T-helper 2 cell treated with Interferon-gamma antibody and Interleukin-4, amounts not matched to agents 5 μg/mL and 100 μg/mL, for 36 hours (primary cell): ENCODE measurements at regions not wholly inside any gene's neighbourhood (a gene's known extent, or its start where the extent isn't known, plus 50 kb on each side); places are given as distances from the start of the nearest gene placed in this dataset.
"Not testable (repeated sequence)": the region's sequence is repeated elsewhere in the genome, so short reads cannot be mapped to it uniquely, and the experiment has no call there.

Source experiments
- DNase-seq: peaks from one replicate; pipeline ENCODE4 v3.0.0; 2021; ENCODE audit warnings: low spot score
- H3K27ac Mint-ChIP-seq: one replicate; pipeline ENCODE4 v1.8.0; 2021; ENCODE audit warnings: mild to moderate bottlenecking, mixed read lengths
- H3K27me3 Mint-ChIP-seq: one replicate; pipeline ENCODE4 v1.8.0; 2021; ENCODE audit warnings: low read depth, mixed read lengths
- H3K36me3 Mint-ChIP-seq: one replicate; pipeline ENCODE4 v1.8.0; 2021; ENCODE audit warnings: low read depth, mixed read lengths
- H3K4me1 Mint-ChIP-seq: one replicate; pipeline ENCODE4 v1.8.0; 2021; ENCODE audit warnings: low read depth, mixed read lengths
- H3K4me3 Mint-ChIP-seq: one replicate; pipeline ENCODE4 v1.8.0; 2022; ENCODE audit warnings: mild to moderate bottlenecking, moderate library complexity, mixed read lengths
- H3K9me3 Mint-ChIP-seq: one replicate; pipeline ENCODE4 v1.8.0; 2021; ENCODE audit warnings: mixed read lengths

GRCh38 chr16:29320274-29320999 is 86.1 kb downstream of the NPIPB11 start:
- no peak overlapping the region for H3K4me3 Mint-ChIP-seq
- no peaks in the 10 kb centered on the region for H3K9me3 Mint-ChIP-seq
- peaks cover 4% of the 10 kb centered on the region for H3K4me1 Mint-ChIP-seq
- H3K27me3 Mint-ChIP-seq: no peaks in the 10 kb centered on the region
- DNase-seq: no peak
- H3K36me3 Mint-ChIP-seq: no peaks in the 10 kb centered on the region
- H3K27ac Mint-ChIP-seq: no peak overlapping the region

DNA sequence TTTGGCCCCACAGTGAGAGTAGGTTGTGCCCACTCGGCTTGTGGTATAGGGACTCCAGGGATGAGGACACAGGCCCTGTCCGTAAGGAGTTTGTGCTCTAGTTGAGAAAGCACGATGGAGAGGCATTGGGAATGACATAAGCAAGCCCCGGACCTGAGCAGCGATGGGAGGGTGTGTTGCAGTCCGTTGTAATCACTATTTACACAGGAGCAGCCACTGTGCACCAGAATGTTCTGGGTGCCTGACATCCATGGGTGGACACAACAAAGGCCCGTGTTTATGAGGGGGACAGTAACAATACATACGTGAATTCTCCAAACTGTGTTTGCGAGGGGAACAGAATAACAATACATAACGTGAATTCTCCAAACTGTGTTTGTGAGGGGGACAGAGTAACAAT is 86.8 kb downstream of the NPIPB11 start:
- Mint-ChIP-seq H3K4me3 (no peak overlapping the region), H3K36me3 (no peaks in the 10 kb centered on the region), H3K9me3 (no peaks in the 10 kb centered on the region), H3K4me1 (peaks cover 4% of the 10 kb centered on the region), H3K27me3 (no peaks in the 10 kb centered on the region), H3K27ac (no peak overlapping the region)
- DNase-seq: no peak

DNA sequence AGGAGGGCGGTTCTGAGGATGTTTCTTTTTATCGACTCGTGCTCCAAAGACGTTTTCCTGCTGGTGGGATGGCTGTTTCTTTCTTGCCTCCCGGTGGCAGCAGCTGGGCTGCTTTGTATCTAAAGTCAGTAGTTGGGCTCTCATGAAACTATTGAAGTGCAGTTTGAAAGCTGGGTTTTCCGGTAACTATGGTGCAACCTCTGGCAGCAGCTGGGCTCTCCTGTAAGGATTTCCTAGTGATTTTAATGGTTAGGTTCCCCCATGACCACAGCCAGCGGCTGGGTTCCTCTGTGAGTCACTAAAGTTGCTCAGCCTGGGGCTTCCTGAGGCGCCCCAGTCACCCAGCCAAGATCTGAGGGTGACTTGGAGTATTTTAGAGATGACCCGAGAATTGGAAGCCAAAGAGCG is 87.9 kb downstream of the NPIPB11 start:
- not testable (repeated sequence) for H3K9me3 Mint-ChIP-seq, H3K4me3 Mint-ChIP-seq, H3K27ac Mint-ChIP-seq, H3K27me3 Mint-ChIP-seq, H3K4me1 Mint-ChIP-seq, H3K36me3 Mint-ChIP-seq
- peak; percentile 14 for DNase-seq

DNA sequence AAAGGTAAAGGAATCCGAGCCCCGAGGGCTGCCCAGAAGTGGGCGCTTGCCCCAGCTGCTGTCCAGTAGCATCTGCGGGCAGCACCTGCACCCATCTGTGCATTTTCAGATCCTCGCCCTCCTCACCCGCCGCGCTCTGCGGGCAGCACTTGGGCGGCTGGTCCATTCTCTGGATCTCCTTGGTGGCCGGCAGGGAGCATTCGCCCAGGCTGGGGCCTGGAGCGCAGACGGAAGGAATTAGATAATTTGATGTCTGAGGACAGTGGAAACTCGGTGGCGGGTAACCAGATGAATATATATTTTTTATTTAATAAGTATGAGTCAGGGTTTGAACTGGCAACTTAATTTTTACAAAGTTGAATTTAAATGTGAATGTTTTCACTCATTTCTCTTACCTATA is 88.5 kb downstream of the NPIPB11 start:
- H3K36me3 Mint-ChIP-seq: no peaks in the 10 kb centered on the region
- no peaks in the 10 kb centered on the region for H3K27me3 Mint-ChIP-seq
- peaks cover 4% of the 10 kb centered on the region for H3K4me1 Mint-ChIP-seq
- no peak overlapping the region for H3K27ac Mint-ChIP-seq
- H3K4me3 Mint-ChIP-seq: no peak overlapping the region
- no peak for DNase-seq
- no peaks in the 10 kb centered on the region for H3K9me3 Mint-ChIP-seq

- Mint-ChIP-seq H3K4me1 (peaks cover 4% of the 10 kb centered on the region), H3K4me3 (no peak overlapping the region), H3K27me3 (no peaks in the 10 kb centered on the region), H3K36me3 (no peaks in the 10 kb centered on the region), H3K27ac (no peak overlapping the region), H3K9me3 (no peaks in the 10 kb centered on the region)
- DNase-seq: no peak
Measured at GRCh38 chr16:29317269-29317668, 89.2 kb downstream of the NPIPB11 start.

- no peak for DNase-seq
- H3K36me3 Mint-ChIP-seq: no peaks in the 10 kb centered on the region
- H3K4me1 Mint-ChIP-seq: peaks cover 4% of the 10 kb centered on the region
- no peak overlapping the region for H3K27ac Mint-ChIP-seq
- no peak overlapping the region for H3K4me3 Mint-ChIP-seq
- no peaks in the 10 kb centered on the region for H3K27me3 Mint-ChIP-seq
- no peaks in the 10 kb centered on the region for H3K9me3 Mint-ChIP-seq
Measured at GRCh38 chr16:29316761-29317183, 89.7 kb downstream of the NPIPB11 start.

DNA sequence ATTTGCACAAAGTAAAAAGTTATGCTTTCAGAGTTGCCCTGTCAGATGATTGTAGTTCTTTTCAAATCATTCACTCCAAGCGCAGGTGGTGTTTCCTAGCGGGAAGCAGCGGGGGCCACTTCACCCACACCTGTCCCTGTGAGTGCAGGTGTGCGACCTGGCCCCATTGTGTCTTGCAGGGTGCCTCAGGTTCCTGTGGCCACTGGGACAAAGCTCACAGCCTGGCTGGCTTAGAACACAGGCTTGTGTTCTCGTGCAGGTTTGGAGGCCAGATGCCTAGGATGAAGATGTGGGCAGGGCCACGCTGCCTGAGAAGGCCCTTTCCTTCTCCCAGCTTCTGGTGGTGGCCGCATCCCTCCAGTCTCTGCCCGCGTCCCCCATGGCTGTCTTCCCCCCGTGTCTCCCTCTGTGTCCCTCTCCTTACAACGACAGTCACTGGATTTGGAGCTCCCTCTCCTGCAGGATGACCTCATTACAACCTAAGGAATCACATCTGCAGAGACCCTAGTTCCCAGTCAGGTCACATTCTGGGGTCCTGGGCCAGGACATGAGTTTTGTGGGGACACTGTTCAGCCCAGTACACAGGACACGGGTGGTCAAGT is 90.5 kb downstream of the NPIPB11 start:
- DNase-seq: no peak
- peaks cover 4% of the 10 kb centered on the region for H3K4me1 Mint-ChIP-seq
- H3K36me3 Mint-ChIP-seq: no peaks in the 10 kb centered on the region
- H3K27ac Mint-ChIP-seq: no peak overlapping the region
- no peak overlapping the region for H3K4me3 Mint-ChIP-seq
- no peaks in the 10 kb centered on the region for H3K9me3 Mint-ChIP-seq
- no peaks in the 10 kb centered on the region for H3K27me3 Mint-ChIP-seq

DNA sequence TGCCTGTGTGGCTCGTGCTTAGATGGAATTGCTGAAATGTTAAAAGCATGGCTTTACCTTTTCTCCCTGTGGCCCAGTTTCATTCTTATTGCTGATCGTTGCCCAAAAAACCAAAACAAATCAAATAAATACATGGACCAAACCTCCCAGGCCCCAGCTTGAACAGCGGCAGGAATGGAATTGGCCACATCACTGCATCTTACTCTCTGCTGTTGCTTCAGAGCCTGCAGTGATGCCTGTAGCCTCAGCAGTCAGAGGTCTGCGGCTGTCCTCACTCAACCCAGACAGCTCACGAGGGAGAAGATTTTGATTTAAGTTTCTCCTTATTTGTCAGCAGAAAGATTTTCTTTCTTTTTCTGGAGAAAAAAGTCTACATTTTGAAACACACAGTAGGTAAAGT is 91.5 kb downstream of the NPIPB11 start:
- Mint-ChIP-seq H3K27me3 (no peaks in the 10 kb centered on the region), H3K4me3 (no peak overlapping the region), H3K27ac (no peak overlapping the region), H3K36me3 (no peaks in the 10 kb centered on the region), H3K4me1 (peaks cover 4% of the 10 kb centered on the region), H3K9me3 (no peaks in the 10 kb centered on the region)
- DNase-seq: no peak

GRCh38 chr16:29314292-29314934 is 92.1 kb downstream of the NPIPB11 start:
- no peaks in the 10 kb centered on the region for H3K36me3 Mint-ChIP-seq
- no peak overlapping the region for H3K27ac Mint-ChIP-seq
- DNase-seq: no peak
- H3K27me3 Mint-ChIP-seq: no peaks in the 10 kb centered on the region
- H3K9me3 Mint-ChIP-seq: no peaks in the 10 kb centered on the region
- no peak overlapping the region for H3K4me3 Mint-ChIP-seq
- H3K4me1 Mint-ChIP-seq: peaks cover 4% of the 10 kb centered on the region

GRCh38 chr16:29313559-29314048 is 92.9 kb downstream of the NPIPB11 start:
- Mint-ChIP-seq H3K27ac (no peak overlapping the region), H3K27me3 (no peaks in the 10 kb centered on the region), H3K4me3 (no peak overlapping the region), H3K4me1 (peaks cover 4% of the 10 kb centered on the region), H3K9me3 (no peaks in the 10 kb centered on the region), H3K36me3 (no peaks in the 10 kb centered on the region)
- DNase-seq: no peak

DNA sequence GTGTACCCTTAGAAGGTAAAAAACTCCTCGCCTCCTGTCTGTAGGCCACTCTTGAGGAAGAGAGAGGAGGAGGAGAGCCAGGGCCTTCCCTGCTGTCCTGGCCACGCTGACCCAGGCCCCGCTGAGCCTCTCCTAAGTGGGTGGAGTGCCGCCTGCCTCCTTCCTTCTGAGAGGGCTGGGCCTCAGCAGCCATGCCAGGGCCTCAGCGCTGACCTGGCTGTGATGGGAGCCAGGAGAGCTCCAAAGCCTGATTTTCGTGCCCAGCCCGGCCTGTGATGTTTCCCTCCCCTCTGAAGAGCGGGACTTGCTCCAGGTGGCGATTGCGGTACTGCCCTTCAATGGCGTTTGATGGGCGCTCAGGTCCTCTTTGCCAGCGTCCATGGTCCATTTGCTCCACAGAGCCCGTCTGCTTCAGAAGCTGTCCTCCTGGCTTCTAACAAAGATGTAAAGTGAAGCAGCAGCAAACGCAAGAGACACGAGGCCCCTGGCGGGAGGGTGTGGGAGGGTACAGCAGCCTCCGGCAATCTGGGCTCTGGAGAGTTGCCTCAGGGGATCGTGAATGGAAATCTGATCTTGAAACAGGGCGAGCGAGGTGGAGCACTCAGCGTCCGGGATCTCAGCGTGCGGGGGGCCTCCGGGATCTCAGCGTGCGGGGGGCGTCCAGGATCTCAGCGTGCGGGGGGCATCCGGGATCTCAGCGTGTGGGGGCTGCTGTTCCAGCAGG is 93.5 kb downstream of the NPIPB11 start:
- no peaks in the 10 kb centered on the region for H3K9me3 Mint-ChIP-seq
- H3K36me3 Mint-ChIP-seq: no peaks in the 10 kb centered on the region
- no peaks in the 10 kb centered on the region for H3K4me1 Mint-ChIP-seq
- H3K4me3 Mint-ChIP-seq: no peak overlapping the region
- H3K27ac Mint-ChIP-seq: no peak overlapping the region
- H3K27me3 Mint-ChIP-seq: no peaks in the 10 kb centered on the region
- no peak for DNase-seq

- DNase-seq, H3K27ac Mint-ChIP-seq, H3K4me1 Mint-ChIP-seq, H3K9me3 Mint-ChIP-seq, H3K27me3 Mint-ChIP-seq, H3K4me3 Mint-ChIP-seq, H3K36me3 Mint-ChIP-seq: not testable (repeated sequence)
Measured at GRCh38 chr16:29312345-29312675, 94.2 kb downstream of the NPIPB11 start.

DNA sequence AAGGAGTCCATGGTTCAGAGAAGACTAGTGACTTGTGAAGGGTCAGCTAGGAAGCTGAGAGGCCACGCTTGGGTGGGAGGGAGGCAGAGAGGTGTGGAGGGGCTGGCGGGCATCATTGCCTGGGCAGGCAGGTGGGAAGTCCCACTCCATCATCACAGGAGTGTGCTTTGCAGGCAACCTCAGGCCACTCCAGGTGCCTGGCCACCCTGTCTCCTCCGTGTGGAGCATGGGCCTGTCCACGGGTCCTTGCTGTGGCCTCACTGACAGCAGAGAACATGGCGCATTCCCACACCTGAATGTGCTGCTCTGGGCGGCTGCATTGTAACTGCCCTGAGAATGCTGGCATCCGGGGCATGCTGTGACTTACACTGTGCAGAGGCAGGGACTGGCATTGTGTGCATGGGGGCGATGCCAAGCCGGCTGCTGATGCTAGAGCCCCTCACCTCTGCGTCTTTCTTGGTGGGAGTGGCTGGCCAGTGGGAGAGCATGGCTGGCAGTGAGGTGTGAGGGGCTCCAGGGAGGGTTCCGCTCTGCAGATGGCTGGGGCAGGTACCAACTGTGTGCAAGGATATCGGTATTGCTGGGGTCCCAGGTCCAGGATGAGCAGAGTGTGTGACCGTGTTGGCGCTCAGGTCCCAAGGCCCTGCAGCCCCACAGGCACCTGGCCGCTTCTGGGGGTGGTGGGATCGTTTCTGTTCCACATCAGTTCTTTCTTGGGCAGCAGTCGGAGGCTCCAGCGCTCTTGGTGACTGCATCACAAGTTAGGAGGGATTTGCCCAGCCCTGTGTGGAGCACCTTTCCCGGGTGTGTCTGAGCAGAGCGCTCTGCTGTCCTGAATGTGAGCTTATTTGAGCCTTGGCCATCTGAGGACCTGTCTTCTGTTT is 94.8 kb downstream of the NPIPB11 start:
- H3K4me3 Mint-ChIP-seq: no peak overlapping the region
- H3K27ac Mint-ChIP-seq: no peak overlapping the region
- DNase-seq: no peak
- H3K36me3 Mint-ChIP-seq: no peaks in the 10 kb centered on the region
- H3K27me3 Mint-ChIP-seq: no peaks in the 10 kb centered on the region
- H3K9me3 Mint-ChIP-seq: no peaks in the 10 kb centered on the region
- no peaks in the 10 kb centered on the region for H3K4me1 Mint-ChIP-seq
